OCI-LY3 (cell line): ENCODE measurements at regions not wholly inside any gene's neighbourhood (a gene's known extent, or its start where the extent isn't known, plus 50 kb on each side); places are given as distances from the start of the nearest gene placed in this dataset.

Experiments used
- H2AFZ ChIP-seq: fragments of 200-600, 300-600 bp; shearing (Covaris generic); 2 replicates; pipeline ENCODE4 v1.6.0; 2014; ENCODE audit warnings: antibody characterized with exemption, low read depth, low read length
- H3K27ac ChIP-seq: fragments of 200-600, 300-600 bp; sonication (generic); 2 replicates; pipeline ENCODE4 v1.5.1; 2014; ENCODE audit warnings: mild to moderate bottlenecking, low read length, moderate library complexity, mixed read lengths
- H3K27me3 ChIP-seq: fragments of 200-600, 300-600 bp; sonication (generic); 2 replicates; pipeline ENCODE4 v1.6.1; 2014; ENCODE audit warnings: low read depth, low read length, mixed read lengths
- H3K36me3 ChIP-seq: fragments of 200-600, 300-600 bp; sonication (generic); replicated peaks from 2 replicates; pipeline ENCODE3; 2014; ENCODE audit warnings: low read depth, low read length, mixed read lengths
- H3K4me1 ChIP-seq: fragments of 300-600, 200-600 bp; sonication (generic); 2 replicates; pipeline ENCODE4 v1.6.1; 2014; ENCODE audit warnings: low read length, mixed read lengths
- H3K4me2 ChIP-seq: fragments of 200-600, 300-600 bp; sonication (generic); 2 replicates; pipeline ENCODE4 v1.6.1; 2014; ENCODE audit warnings: low read length, mixed read lengths
- H3K4me3 ChIP-seq: fragments of 300-600, 200-600 bp; sonication (generic); 2 replicates; pipeline ENCODE4 v1.5.1; 2014; ENCODE audit warnings: antibody characterized with exemption, mild to moderate bottlenecking, low read length, moderate library complexity
- H3K79me2 ChIP-seq: fragments of 300-600, 200-600 bp; shearing (Covaris generic); 2 replicates; pipeline ENCODE4 v1.6.1; 2014; ENCODE audit warnings: mild to moderate bottlenecking, low read length, mixed read lengths
- H3K9ac ChIP-seq: fragments of 300-600, 200-600 bp; shearing (Covaris generic); 2 replicates; pipeline ENCODE4 v1.6.0; 2014; ENCODE audit warnings: mild to moderate bottlenecking, low read length, moderate library complexity
- H3K9me3 ChIP-seq: fragments of 200-600, 300-600 bp; shearing (Covaris generic); 2 replicates; pipeline ENCODE4 v1.6.1; 2014; ENCODE audit warnings: low read length, mixed read lengths; ENCODE audit not compliant: insufficient read depth
- H4K20me1 ChIP-seq: fragments of 200-600, 300-600 bp; sonication (generic); 2 replicates; pipeline ENCODE4 v1.6.1; 2016; ENCODE audit warnings: low read length, mixed read lengths; ENCODE audit not compliant: insufficient read depth
- EZH2phosphoT487 ChIP-seq: fragments of 200-600 bp; shearing (Covaris generic); IDR thresholded peaks from 2 replicates; pipeline ENCODE4 v1.6.1; 2018; ENCODE audit warnings: antibody characterized with exemption, mixed run types, low read depth
- TF ChIP-seq, protein P1 (sequence below): fragments of 200-600, 300-600 bp; sonication (generic); IDR thresholded peaks from 2 replicates; pipeline ENCODE4 v1.5.1; 2014; ENCODE audit warnings: antibody characterized with exemption, low read length, low read depth

- Histone ChIP-seq H3K27me3 (peaks cover 3% of the 10 kb centered on the region; the same call in 1 of the 2 replicates), H4K20me1 (no peaks in the 10 kb centered on the region), H2AFZ (no peak overlapping the region), H3K9me3 (no peaks in the 10 kb centered on the region), H3K4me3 (no peak overlapping the region), H3K4me1 (peaks cover 6% of the 10 kb centered on the region), H3K36me3 (no peaks in the 10 kb centered on the region), H3K4me2 (no peak overlapping the region), H3K9ac (no peak overlapping the region), H3K79me2 (no peaks in the 10 kb centered on the region), H3K27ac (no peak overlapping the region)
- TF ChIP-seq EZH2phosphoT487: no peak
- TF ChIP-seq, protein P1, sequence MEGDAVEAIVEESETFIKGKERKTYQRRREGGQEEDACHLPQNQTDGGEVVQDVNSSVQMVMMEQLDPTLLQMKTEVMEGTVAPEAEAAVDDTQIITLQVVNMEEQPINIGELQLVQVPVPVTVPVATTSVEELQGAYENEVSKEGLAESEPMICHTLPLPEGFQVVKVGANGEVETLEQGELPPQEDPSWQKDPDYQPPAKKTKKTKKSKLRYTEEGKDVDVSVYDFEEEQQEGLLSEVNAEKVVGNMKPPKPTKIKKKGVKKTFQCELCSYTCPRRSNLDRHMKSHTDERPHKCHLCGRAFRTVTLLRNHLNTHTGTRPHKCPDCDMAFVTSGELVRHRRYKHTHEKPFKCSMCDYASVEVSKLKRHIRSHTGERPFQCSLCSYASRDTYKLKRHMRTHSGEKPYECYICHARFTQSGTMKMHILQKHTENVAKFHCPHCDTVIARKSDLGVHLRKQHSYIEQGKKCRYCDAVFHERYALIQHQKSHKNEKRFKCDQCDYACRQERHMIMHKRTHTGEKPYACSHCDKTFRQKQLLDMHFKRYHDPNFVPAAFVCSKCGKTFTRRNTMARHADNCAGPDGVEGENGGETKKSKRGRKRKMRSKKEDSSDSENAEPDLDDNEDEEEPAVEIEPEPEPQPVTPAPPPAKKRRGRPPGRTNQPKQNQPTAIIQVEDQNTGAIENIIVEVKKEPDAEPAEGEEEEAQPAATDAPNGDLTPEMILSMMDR: no peak
These were observed 154.2 kb upstream of the KCNMB2 start for GRCh38 chr3:178381971-178382448.

- Histone ChIP-seq H3K9me3 (no peaks in the 10 kb centered on the region), H3K36me3 (no peaks in the 10 kb centered on the region), H4K20me1 (no peaks in the 10 kb centered on the region), H3K4me2 (no peak overlapping the region), H3K27ac (no peak overlapping the region), H3K27me3 (peaks cover 3% of the 10 kb centered on the region; the same call in 1 of the 2 replicates), H3K4me1 (peaks cover 6% of the 10 kb centered on the region), H3K9ac (no peak overlapping the region), H3K79me2 (no peaks in the 10 kb centered on the region), H2AFZ (no peak overlapping the region), H3K4me3 (no peak overlapping the region)
- TF ChIP-seq EZH2phosphoT487: no peak
These were observed 153.7 kb upstream of the KCNMB2 start for GRCh38 chr3:178382449-178383061.

DNA sequence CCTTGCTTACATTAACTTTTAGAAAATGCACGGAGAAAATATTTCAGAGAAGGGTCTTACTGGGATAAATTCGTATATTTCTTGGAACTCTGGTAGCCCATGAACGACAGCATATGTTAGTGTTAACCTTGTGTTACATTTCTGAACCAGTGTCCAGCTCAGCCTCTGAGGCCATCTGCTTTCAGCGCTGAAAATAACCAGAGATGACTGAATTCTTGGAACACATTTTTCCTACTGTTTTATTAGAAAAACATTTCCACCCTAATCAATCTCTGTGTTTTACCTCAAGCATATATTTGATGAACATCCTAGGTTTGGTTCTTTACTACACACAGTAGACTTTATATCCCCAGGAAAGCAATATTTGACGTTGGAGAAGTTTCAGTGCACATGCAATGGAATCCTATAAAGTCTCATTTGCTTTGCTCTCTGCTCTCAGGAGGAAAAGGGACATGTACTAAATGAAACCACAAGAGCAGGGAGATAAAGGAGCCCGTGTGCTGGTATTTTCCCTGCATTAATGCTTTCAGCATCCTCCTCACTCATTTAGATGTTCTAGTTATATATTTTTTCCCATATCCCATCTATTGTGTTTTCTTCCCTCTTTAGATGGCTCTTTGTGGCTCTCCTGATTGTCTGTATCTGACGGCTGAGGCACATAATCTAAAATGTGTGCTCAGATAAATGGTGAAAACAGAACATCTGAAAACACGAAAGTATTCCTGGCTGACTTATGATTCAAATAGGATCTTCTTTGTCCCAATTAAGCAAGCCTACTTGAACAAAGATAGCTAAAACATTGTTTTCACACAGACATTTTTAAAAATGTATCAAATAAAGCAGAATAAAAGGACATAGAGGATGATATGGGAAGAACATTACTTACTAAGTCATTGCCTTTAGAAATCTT is 151.7 kb upstream of the KCNMB2 start:
- H3K36me3 ChIP-seq: no peaks in the 10 kb centered on the region
- H3K4me1 ChIP-seq: peaks cover 6% of the 10 kb centered on the region
- no peak overlapping the region for H3K4me2 ChIP-seq
- no peaks in the 10 kb centered on the region for H4K20me1 ChIP-seq
- H3K79me2 ChIP-seq: no peaks in the 10 kb centered on the region
- TF ChIP-seq EZH2phosphoT487: no peak
- TF ChIP-seq, protein P1: no peak
- no peak overlapping the region for H3K27ac ChIP-seq
- no peak overlapping the region for H3K9ac ChIP-seq
- no peaks in the 10 kb centered on the region for H3K9me3 ChIP-seq
- no peak overlapping the region for H3K4me3 ChIP-seq
- peaks cover 3% of the 10 kb centered on the region; the same call in 1 of the 2 replicates for H3K27me3 ChIP-seq
- no peak overlapping the region for H2AFZ ChIP-seq

- no peaks in the 10 kb centered on the region for H3K36me3 ChIP-seq
- H3K27ac ChIP-seq: no peak overlapping the region
- peaks cover 3% of the 10 kb centered on the region; the same call in 1 of the 2 replicates for H3K27me3 ChIP-seq
- no peaks in the 10 kb centered on the region for H3K9me3 ChIP-seq
- H4K20me1 ChIP-seq: no peaks in the 10 kb centered on the region
- peaks cover 6% of the 10 kb centered on the region for H3K4me1 ChIP-seq
- H2AFZ ChIP-seq: peak overlapping the region; percentile 15; the same call in 1 of the 2 replicates
- no peak overlapping the region for H3K9ac ChIP-seq
- no peaks in the 10 kb centered on the region for H3K79me2 ChIP-seq
- no peak for TF ChIP-seq EZH2phosphoT487
- TF ChIP-seq, protein P1: peak; percentile 91
- H3K4me3 ChIP-seq: peak overlapping the region; percentile 37; the same call in 1 of the 2 replicates
- peak overlapping the region; percentile 61 for H3K4me2 ChIP-seq
These were observed 150.8 kb upstream of the KCNMB2 start for GRCh38 chr3:178385280-178385952.
